Smooth muscle cell (in vitro differentiated cells): ENCODE measurements at regions not wholly inside any gene's neighbourhood (a gene's known extent, or its start where the extent isn't known, plus 50 kb on each side); places are given as distances from the start of the nearest gene placed in this dataset.
A peak's percentile ranks its signal among the peaks of the same experiment; 100 is the strongest.

Source experiments
- DNase-seq: peaks from one replicate; lab custom pipeline; 2025; ENCODE audit not compliant: unreplicated experiment; lab: John Stamatoyannopoulos, UW
- H2AFZ ChIP-seq: fragments of 200-600 bp; sonication (generic); 2 replicates; pipeline ENCODE4 v1.6.0; 2016; ENCODE audit warnings: antibody characterized with exemption, low read depth, mild to moderate bottlenecking
- H3F3A ChIP-seq: fragments of 200-600 bp; sonication (generic); 2 replicates; pipeline ENCODE4 v1.6.0; 2017; ENCODE audit warnings: antibody characterized with exemption, low read depth
- H3K27ac ChIP-seq: fragments of 200-600 bp; sonication (generic); 2 replicates; pipeline ENCODE4 v1.5.1; 2016; ENCODE audit warnings: low read depth, mild to moderate bottlenecking
- H3K27me3 ChIP-seq: fragments of 200-600 bp; sonication (generic); 2 replicates; pipeline ENCODE4 v1.6.1; 2016; ENCODE audit warnings: low read depth, mild to moderate bottlenecking
- H3K36me3 ChIP-seq: fragments of 200-600 bp; sonication (generic); 2 replicates; pipeline ENCODE4 v1.5.1; 2016; ENCODE audit warnings: low read depth
- H3K4me1 ChIP-seq: fragments of 200-600 bp; sonication (generic); 2 replicates; pipeline ENCODE4 v1.5.1; 2016; ENCODE audit warnings: low read depth
- H3K4me2 ChIP-seq: fragments of 200-600 bp; sonication (generic); 2 replicates; pipeline ENCODE4 v1.6.0; 2016; ENCODE audit warnings: mild to moderate bottlenecking
- H3K4me3 ChIP-seq: fragments of 200-600 bp; sonication (generic); 2 replicates; pipeline ENCODE4 v1.5.1; 2016; ENCODE audit warnings: mild to moderate bottlenecking
- H3K79me2 ChIP-seq: fragments of 200-600 bp; sonication (generic); 2 replicates; pipeline ENCODE4 v1.6.0; 2016; ENCODE audit warnings: low read depth, mild to moderate bottlenecking
- H3K9ac ChIP-seq: fragments of 200-600 bp; sonication (generic); 2 replicates; pipeline ENCODE4 v1.6.0; 2016; ENCODE audit warnings: low read depth
- H3K9me3 ChIP-seq: fragments of 200-600 bp; sonication (generic); replicated peaks from 2 replicates; pipeline ENCODE4 v1.5.1; 2016; ENCODE audit warnings: low read depth
- H4K20me1 ChIP-seq: fragments of 200-600 bp; sonication (generic); 2 replicates; pipeline ENCODE4 v1.6.0; 2016; ENCODE audit warnings: low read depth
- WGBS: methylation state at CpG from one replicate; pipeline ENCODE4 v1.1.7; 2016; ENCODE audit warnings: low lambda C conversion rate; 5-methylcytosine and 5-hydroxymethylcytosine counted together
- TF ChIP-seq, protein P1 (sequence below): fragments of 200-600 bp; sonication (generic); IDR thresholded peaks from 2 replicates; pipeline ENCODE4 v1.5.1; 2017; ENCODE audit warnings: borderline replicate concordance, mild to moderate bottlenecking, antibody characterized with exemption; ENCODE audit not compliant: insufficient read depth, poor library complexity, severe bottlenecking

- no peak overlapping the region for H2AFZ ChIP-seq
- H3K4me2 ChIP-seq: no peak overlapping the region
- TF ChIP-seq, protein P1, sequence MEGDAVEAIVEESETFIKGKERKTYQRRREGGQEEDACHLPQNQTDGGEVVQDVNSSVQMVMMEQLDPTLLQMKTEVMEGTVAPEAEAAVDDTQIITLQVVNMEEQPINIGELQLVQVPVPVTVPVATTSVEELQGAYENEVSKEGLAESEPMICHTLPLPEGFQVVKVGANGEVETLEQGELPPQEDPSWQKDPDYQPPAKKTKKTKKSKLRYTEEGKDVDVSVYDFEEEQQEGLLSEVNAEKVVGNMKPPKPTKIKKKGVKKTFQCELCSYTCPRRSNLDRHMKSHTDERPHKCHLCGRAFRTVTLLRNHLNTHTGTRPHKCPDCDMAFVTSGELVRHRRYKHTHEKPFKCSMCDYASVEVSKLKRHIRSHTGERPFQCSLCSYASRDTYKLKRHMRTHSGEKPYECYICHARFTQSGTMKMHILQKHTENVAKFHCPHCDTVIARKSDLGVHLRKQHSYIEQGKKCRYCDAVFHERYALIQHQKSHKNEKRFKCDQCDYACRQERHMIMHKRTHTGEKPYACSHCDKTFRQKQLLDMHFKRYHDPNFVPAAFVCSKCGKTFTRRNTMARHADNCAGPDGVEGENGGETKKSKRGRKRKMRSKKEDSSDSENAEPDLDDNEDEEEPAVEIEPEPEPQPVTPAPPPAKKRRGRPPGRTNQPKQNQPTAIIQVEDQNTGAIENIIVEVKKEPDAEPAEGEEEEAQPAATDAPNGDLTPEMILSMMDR: no peak
- H3F3A ChIP-seq: peaks cover 14% of the 10 kb centered on the region
- DNase-seq: no peak
- H4K20me1 ChIP-seq: no peaks in the 10 kb centered on the region
- no peak overlapping the region for H3K4me3 ChIP-seq
- no peaks in the 10 kb centered on the region for H3K79me2 ChIP-seq
- WGBS: 87% methylated on average over 4 of the region's 4 CpGs
- H3K36me3 ChIP-seq: no peaks in the 10 kb centered on the region
- H3K27ac ChIP-seq: no peak overlapping the region
- H3K9me3 ChIP-seq: no peaks in the 10 kb centered on the region
- no peak overlapping the region for H3K9ac ChIP-seq
- no peaks in the 10 kb centered on the region for H3K27me3 ChIP-seq
- peaks cover 8% of the 10 kb centered on the region for H3K4me1 ChIP-seq
These were observed 180.5 kb downstream of the PCSK1 start for GRCh38 chr5:96252596-96252995.

DNA sequence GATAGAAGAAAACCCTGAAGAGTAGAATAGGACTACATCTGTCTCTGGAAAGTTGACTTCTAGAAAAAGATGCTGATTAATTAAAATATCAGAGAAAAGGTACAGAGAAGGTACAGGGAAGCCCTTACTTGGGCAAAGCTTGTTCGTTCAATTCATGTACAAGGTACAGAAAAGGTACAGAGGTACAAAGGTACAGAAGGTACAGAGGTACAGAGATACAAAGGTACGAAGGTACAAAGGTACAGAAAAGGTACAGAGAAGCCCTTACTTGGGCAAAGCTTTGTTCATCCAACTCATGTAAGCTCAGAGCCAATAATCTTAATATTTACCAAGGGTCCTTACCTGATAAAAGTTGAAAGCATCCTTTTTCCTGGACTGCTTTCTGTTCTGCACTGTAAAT is 182.3 kb downstream of the PCSK1 start:
- Histone ChIP-seq H3K27me3 (no peaks in the 10 kb centered on the region), H3K9ac (no peak overlapping the region), H2AFZ (no peak overlapping the region), H3K4me3 (no peak overlapping the region), H3K79me2 (no peaks in the 10 kb centered on the region), H3K4me1 (peaks cover 14% of the 10 kb centered on the region), H3K27ac (no peak overlapping the region), H3K4me2 (no peak overlapping the region), H4K20me1 (no peaks in the 10 kb centered on the region), H3F3A (peaks cover 16% of the 10 kb centered on the region), H3K36me3 (no peaks in the 10 kb centered on the region), H3K9me3 (no peaks in the 10 kb centered on the region)
- TF ChIP-seq, protein P1: no peak
- DNase-seq: no peak
- WGBS: 85% methylated on average over 2 of the region's 2 CpGs

GRCh38 chr5:96248131-96248530 is 184.9 kb downstream of the PCSK1 start:
- Histone ChIP-seq H4K20me1 (no peaks in the 10 kb centered on the region), H3K4me2 (no peak overlapping the region), H3K36me3 (no peaks in the 10 kb centered on the region), H3K9ac (no peak overlapping the region), H3K27me3 (no peaks in the 10 kb centered on the region), H3K4me1 (peaks cover 35% of the 10 kb centered on the region), H3F3A (peaks cover 9% of the 10 kb centered on the region), H3K79me2 (no peaks in the 10 kb centered on the region), H3K27ac (no peak overlapping the region), H3K4me3 (no peak overlapping the region), H2AFZ (no peak overlapping the region), H3K9me3 (no peaks in the 10 kb centered on the region)
- TF ChIP-seq, protein P1: no peak
- WGBS: 68% methylated on average over 3 of the region's 3 CpGs
- no peak for DNase-seq

GRCh38 chr5:96247708-96248107 is 185.3 kb downstream of the PCSK1 start:
- TF ChIP-seq, protein P1: no peak
- H3K79me2 ChIP-seq: no peaks in the 10 kb centered on the region
- H2AFZ ChIP-seq: peak overlapping the region; percentile 9
- peak overlapping the region; percentile 26 for H3K4me2 ChIP-seq
- peaks cover 39% of the 10 kb centered on the region for H3K4me1 ChIP-seq
- H3K36me3 ChIP-seq: no peaks in the 10 kb centered on the region
- no peaks in the 10 kb centered on the region for H3K27me3 ChIP-seq
- H3K27ac ChIP-seq: peak overlapping the region; percentile 69
- H3K9me3 ChIP-seq: no peaks in the 10 kb centered on the region
- DNase-seq: no peak
- no peak overlapping the region for H3K9ac ChIP-seq
- no peaks in the 10 kb centered on the region for H4K20me1 ChIP-seq
- H3K4me3 ChIP-seq: no peak overlapping the region
- H3F3A ChIP-seq: peaks cover 9% of the 10 kb centered on the region
- 79% methylated on average over 2 of the region's 2 CpGs for WGBS
